ENCODE measurements at regions not wholly inside any gene's neighbourhood (a gene's known extent, or its start where the extent isn't known, plus 50 kb on each side); places are given as distances from the start of the nearest gene placed in this dataset.

GRCh38 chr7:156456032-156456431 lies 184.5 kb upstream of the RNF32 start:
- no peak for DNase-seq (ENCODE audit: low spot score)

GRCh38 chr7:156450473-156450872 lies 190.1 kb upstream of the RNF32 start:
- DNase-seq (ENCODE audit: low spot score) = no peak

DNA sequence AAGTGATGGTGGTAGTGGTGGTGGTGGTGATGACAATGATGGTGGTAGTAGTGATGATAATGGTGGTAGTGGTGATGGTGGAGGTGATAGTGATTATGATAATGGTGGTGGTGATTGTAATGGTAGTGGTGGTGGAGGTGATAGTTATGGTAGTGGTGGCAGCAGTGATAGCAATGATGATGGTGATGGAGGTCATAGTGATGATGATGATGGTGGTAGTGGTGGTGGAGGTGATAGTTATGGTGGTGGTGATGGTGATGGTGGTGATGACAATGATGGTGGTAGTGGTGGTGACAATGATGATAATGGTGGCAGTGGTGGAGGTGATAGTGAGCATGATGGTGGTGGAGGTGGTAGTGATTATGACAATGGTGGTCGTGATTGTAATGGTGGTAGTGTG lies 191.7 kb upstream of the RNF32 start:
- no peak for DNase-seq (ENCODE audit: low spot score)

GRCh38 chr7:156446990-156447389 lies 193.6 kb upstream of the RNF32 start:
- DNase-seq (ENCODE audit: low spot score) = no peak

DNA sequence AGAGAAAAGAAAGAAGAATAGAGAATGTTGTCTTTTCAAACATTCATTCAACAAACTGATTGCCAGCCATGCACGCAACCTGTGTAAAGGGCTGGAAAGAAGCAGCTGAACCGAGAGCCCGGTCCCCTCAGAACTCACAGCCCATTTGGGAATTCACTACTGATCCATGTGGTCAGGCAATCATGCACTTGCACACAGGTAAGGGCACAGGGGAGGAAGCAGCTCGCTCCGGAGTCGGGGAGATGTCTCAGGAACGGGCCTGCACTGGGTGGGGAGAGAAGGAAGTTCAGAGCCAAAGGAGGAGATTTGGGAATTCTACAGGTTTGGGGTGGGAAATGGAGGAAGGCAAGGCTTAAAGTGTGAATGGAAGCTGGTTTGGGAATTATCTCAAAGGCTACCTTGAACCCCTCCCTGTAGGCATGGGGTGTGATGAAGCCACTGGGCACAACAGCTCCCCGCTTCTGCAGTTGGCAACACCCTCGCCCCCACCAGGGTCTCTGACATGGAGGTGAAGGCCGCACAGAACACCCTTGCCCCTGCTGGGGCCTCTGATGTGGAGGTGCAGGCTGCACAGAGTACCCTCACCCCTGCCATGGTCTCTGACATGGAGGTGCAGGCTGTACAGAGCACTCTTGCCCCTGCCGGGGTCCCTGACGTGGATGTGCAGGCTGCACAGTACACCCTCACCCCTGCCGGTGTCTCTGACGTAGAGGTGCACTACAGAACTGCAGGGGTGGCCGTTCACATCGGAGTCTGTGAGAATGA lies 194.4 kb upstream of the RNF32 start:
- no peak for DNase-seq (ENCODE audit: low spot score)

GRCh38 chr7:156442516-156442915 lies 198.1 kb upstream of the RNF32 start:
- DNase-seq (ENCODE audit: low spot score) = no peak

GRCh38 chr7:156440456-156440855 lies 200.1 kb upstream of the RNF32 start:
- no peak for DNase-seq (ENCODE audit: low spot score)

DNA sequence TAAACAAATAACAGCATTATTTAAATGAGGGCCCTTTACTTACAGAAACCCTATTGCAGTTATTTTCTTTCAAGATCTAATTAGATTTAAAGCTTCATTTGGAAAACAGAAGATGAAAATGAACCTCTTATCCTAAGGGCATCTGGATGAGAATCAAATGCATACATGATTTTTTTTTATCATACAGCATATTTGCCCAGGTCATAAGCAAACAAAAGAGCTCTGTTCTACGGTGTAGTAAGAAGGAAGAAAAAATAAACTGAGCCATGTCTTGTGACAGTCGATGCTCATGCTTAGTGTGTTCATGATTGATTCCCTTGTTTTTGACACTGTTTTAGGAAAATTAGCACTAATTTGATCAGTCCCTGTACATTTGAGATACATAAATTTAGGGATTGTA lies 202.6 kb upstream of the RNF32 start:
- DNase-seq (ENCODE audit: low spot score) = no peak

- no peak for DNase-seq (ENCODE audit: low spot score)
These were observed 203.5 kb upstream of the RNF32 start for GRCh38 chr7:156437021-156437614.

DNA sequence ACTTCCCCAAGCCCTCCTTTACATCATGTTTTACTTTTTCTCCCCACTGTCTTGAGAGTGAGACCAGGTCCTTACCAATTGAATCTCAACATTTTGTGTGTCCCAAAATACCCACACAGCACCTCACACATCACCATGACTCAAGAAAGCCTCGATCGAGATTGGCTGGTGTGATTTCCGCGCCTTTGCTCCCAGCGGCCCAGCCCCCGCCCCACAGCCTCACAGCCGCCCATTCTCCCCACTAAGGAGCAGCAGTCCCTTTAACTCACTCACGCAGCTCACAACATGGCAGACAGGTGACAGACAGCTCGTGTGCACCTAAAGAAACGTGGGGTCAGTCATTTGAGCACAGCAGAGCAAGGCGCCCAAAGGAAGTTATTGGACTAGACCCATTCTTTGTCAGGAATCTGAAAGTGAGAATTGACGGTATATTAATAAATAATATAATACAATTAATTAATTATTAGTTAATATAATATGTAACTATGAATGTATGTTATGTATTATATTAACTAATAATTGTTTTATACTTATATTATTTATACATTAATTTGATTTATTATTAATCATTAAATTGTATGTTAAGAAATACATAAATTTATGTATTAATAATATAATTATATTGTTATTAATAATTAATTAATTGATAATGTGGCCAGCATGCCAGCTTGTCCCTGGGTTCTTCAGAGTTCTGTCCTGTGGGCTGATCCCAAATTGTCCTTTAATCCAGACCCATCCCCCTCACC lies 204.9 kb upstream of the RNF32 start:
- DNase-seq (ENCODE audit: low spot score) = no peak

DNA sequence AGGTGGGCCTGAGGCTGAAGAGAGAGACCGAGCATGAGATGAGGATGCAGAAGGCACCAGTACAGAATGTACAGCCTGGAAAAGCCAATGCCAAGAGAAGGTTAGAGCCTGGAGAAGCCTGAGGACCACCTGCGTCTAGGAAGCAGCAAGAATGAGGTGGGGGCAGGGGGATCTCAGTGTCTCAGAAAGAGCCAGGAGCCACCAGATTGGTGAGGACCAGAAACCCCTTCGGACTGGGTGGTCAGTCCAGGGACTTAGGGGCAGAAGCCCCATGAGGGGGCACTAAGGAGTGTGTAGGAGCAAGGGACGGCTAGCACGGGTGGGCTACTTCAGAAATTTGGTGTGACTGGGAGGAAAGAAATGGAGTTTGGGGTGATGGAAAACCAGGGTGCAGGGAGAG lies 205.9 kb upstream of the RNF32 start:
- DNase-seq (ENCODE audit: low spot score) = no peak

DNA sequence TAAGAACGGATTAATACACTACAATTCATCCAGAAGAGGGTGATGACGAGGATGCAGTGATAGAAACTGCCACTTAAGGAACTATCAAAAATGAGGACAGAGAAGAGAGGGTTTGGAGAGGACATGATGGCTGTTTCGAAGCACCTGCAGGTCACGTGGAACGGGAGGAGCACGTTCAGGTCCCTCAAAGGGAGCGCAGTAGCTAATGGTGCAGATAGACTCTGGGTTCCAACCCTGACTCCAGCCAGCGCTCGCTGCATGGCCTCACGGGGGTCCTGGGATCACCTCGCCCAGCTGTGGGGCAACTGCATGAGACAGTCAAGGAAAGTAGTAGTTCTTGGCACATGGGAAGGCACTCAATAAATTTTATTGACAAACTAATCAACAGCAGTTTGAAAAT lies 208.6 kb upstream of the RNF32 start:
- no peak for DNase-seq (ENCODE audit: low spot score)

- DNase-seq (ENCODE audit: low spot score) = no peak
These were observed 210.5 kb upstream of the RNF32 start for GRCh38 chr7:156430109-156430508.

DNA sequence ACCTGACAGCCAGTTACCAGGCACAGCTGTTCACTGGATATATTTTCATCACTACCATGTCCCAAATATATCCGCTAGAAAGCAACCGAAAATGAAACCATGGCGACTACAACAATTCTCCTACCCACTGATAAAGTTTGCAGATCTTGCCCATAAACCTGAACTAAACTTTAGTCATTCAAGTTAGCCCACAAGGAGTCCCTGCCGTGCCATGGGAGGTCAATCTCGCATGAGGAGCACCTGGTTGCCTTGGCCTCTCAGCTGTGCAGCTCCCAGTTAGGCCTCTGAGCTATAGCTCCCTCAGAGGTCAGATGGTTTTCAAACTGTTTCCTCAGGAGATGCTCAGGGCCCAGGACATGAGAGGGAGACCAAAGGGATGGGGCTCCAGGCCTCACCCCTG lies 211.1 kb upstream of the RNF32 start:
- DNase-seq (ENCODE audit: low spot score) = no peak

GRCh38 chr7:156423876-156424275 lies 216.7 kb upstream of the RNF32 start:
- no peak for DNase-seq (ENCODE audit: low spot score)

- DNase-seq (ENCODE audit: low spot score) = no peak
These were observed 220.1 kb upstream of the RNF32 start for GRCh38 chr7:156420496-156420895.

DNA sequence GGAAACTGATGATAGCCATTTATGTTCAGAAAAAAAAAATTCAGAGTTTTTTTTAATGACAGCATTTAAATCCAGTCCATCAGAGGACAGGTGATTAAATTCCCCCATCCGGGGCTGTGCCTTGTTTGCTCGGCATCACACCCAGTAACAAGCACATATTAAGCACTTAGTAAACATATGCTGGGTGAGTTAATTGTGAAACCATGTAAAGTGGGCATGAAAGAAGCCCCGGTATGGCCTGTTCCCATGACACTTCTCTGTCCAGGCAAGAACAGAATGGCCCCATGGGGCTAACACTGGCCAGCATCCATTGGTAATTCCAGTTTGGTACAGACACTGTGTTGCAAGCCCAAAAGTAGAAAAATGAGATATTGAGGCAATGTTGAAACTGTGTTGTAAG lies 220.8 kb upstream of the RNF32 start:
- DNase-seq (ENCODE audit: low spot score) = no peak

DNA sequence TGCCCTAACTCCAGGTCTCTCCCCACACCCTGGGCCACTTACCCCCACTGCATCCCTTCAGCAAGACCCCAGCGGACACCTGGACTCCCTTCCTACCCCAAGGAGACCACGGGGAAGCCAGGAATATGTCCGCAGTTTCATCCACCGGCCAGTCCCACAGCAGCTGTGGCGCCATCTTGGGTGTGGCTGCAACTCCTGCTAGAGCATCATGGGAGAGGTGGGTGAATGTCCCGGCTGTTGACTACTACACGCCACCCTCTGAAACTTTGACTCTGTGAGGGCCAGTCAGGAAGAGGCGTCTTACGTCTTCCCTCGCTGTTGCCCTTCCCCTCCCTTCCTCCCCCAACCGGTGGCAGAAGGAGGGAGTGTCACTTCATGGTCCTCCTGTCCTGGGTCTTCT lies 238.3 kb upstream of the RNF32 start:
- DNase-seq (ENCODE audit: low spot score) = no peak

- no peak for DNase-seq (ENCODE audit: low spot score)
These were observed 239.0 kb upstream of the RNF32 start for GRCh38 chr7:156401617-156402016.

GRCh38 chr7:156400046-156400445 lies 240.5 kb upstream of the RNF32 start:
- DNase-seq (ENCODE audit: low spot score) = no peak

DNA sequence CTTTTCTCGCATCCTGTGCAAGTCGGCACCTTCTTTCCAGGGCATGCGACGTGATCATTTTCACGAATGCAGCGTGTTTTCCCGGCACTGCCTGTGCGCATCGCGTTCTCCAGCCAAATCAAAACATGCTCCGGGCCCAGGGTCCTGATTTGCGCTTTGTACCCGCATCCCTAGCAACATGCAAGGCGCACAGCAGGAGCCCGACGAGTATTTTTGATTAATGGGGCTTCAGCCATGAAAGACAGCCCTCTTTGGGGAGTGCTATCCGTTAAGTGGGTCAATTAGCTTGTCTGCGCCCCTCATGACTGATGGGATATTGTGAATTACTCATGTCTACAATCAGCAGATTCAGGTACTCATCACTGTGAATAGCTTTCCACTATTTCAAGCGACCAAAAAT lies 243.3 kb upstream of the RNF32 start:
- no peak for DNase-seq (ENCODE audit: low spot score)

DNA sequence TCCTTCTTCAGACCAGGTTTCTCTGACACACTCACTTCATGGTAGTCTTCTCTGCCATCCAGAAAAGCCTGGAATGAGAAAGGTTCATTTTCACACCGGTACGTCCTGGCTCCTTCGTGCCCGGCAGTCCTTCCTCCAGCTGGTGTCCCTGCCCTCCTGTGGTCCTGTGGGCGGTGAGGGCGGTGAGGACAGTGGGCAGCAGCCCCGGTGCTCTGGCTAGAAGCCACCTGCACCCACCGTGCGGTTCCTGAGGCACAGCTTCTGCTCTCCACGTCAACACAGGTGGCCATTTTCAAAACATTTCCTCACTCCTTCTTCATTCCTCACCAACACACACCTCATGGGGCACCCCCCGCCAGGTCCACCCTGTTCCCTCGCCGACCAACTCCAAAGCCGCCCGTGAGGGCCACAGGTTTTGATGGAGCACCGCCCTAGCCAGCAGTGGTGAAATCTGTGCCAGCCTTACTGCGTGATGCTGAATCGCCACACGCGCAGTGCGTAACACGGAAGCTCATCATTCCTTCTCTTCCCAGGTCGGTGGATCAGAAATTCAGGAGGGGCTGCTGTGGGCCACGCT lies 251.4 kb upstream of the RNF32 start:
- DNase-seq (ENCODE audit: low spot score) = no peak

GRCh38 chr7:156386097-156386496 lies 254.5 kb upstream of the RNF32 start:
- DNase-seq (ENCODE audit: low spot score) = no peak

Measured in NAMALWA (cell line).